B cell (primary cell): ENCODE measurements at regions not wholly inside any gene's neighbourhood (a gene's known extent, or its start where the extent isn't known, plus 50 kb on each side); places are given as distances from the start of the nearest gene placed in this dataset.

Experiments used
- ATAC-seq: fragments of 200-7000 bp; cut with Tn5 transposase; one replicate; pipeline ENCODE4 v1.10.0; 2021; ENCODE audit warnings: low read depth, mild to moderate bottlenecking, moderate number of reproducible peaks, moderate library complexity
- CTCF ChIA-PET: fragments of 350-600 bp; sonication (Branson Sonifier 250); formaldehyde crosslinking; loops from one replicate; lab custom pipeline; 2021; ENCODE audit warnings: antibody characterized with exemption, inconsistent platforms; lab: Charles Lee
- POLR2A ChIA-PET: fragments of 350-600 bp; sonication (Branson Sonifier 250); formaldehyde crosslinking; loops from one replicate; lab custom pipeline; 2021; ENCODE audit warnings: antibody characterized with exemption; lab: Charles Lee
- DNase-seq: peaks from one replicate; pipeline ENCODE4 v3.0.0; 2013
- H2AFZ ChIP-seq: 2 replicates; pipeline ENCODE4 v1.6.1; 2012; ENCODE audit warnings: mild to moderate bottlenecking, low read depth, low read length; ENCODE audit not compliant: insufficient read depth, poor library complexity, severe bottlenecking
- H3K27ac ChIP-seq, 2 donors: 1 replicate in 1 of 2; 2 replicates in 1 of 2; pipeline ENCODE4 v1.5.1; 2012 to 2013; ENCODE audit warnings: low read length in 2 of 2, mild to moderate bottlenecking in 2 of 2, moderate library complexity in 1 of 2
- H3K27me3 ChIP-seq, 4 experiments: fragments of 200-600 bp in 1 of 4; sonication (generic) in 1 of 4; replicated peaks in 1 of 4; 1 replicate in 2 of 4; 2 replicates in 2 of 4; pipeline versions ENCODE4 v1.6.1 to v1.7.0; 2013 to 2016; ENCODE audit warnings: low read length in 3 of 4, mild to moderate bottlenecking in 2 of 4, mixed read lengths in 1 of 4, moderate library complexity in 1 of 4; ENCODE audit not compliant: insufficient read depth in 4 of 4, control insufficient read depth in 3 of 4; ENCODE audit errors: control extremely low read depth in 1 of 4
- H3K36me3 ChIP-seq, 2 experiments: replicated peaks in 1 of 2; 1 replicate in 1 of 2; 2 replicates in 1 of 2; pipeline versions ENCODE4 v1.6.1 to v1.7.1; 2013; ENCODE audit warnings: low read length in 1 of 2; ENCODE audit not compliant: insufficient read depth in 2 of 2, control insufficient read depth in 1 of 2; ENCODE audit errors: control extremely low read depth in 1 of 2, extremely low read depth in 1 of 2
- H3K4me1 ChIP-seq, 2 donors: fragments of 200-600 bp in 1 of 2; sonication (generic) in 1 of 2; 1 replicate in 1 of 2; 2 replicates in 1 of 2; pipeline versions ENCODE4 v1.5.1 to v1.6.1; 2013 to 2017; ENCODE audit warnings: low read length in 2 of 2; ENCODE audit not compliant: control insufficient read depth in 2 of 2, insufficient read depth in 2 of 2
- H3K4me2 ChIP-seq: replicated peaks from 2 replicates; pipeline ENCODE3; 2012; ENCODE audit warnings: mild to moderate bottlenecking, low read depth, low read length; ENCODE audit not compliant: poor library complexity, severe bottlenecking
- H3K4me3 ChIP-seq, 5 experiments: fragments of 200-600 bp in 1 of 5; sonication (generic) in 1 of 5; 1 replicate in 3 of 5; 2 replicates in 2 of 5; pipeline versions ENCODE4 v1.5.1 to v1.7.0; 2011 to 2016; ENCODE audit warnings: low read length in 4 of 5, mild to moderate bottlenecking in 4 of 5, low read depth in 2 of 5, control low read depth in 1 of 5, moderate library complexity in 1 of 5; ENCODE audit not compliant: insufficient read depth in 1 of 5; ENCODE audit errors: control extremely low read depth in 1 of 5, extremely low read depth in 1 of 5
- H3K79me2 ChIP-seq: fragments of 200-600 bp; sonication (generic); one replicate; pipeline ENCODE4 v1.6.0; 2016; ENCODE audit warnings: low read length; ENCODE audit not compliant: control insufficient read depth, insufficient read depth
- H3K9ac ChIP-seq: fragments of 200-600 bp; sonication (generic); 2 replicates; pipeline ENCODE4 v1.6.1; 2017; ENCODE audit warnings: mild to moderate bottlenecking, low read length, moderate library complexity
- H3K9me3 ChIP-seq, 3 donors: one replicate each; pipeline versions ENCODE4 v1.6.1 to v1.7.1; 2013; ENCODE audit warnings: low read length in 2 of 3; ENCODE audit not compliant: control insufficient read depth in 2 of 3, insufficient read depth in 1 of 3; ENCODE audit errors: control extremely low read depth in 1 of 3
- H4K20me1 ChIP-seq: 2 replicates; pipeline ENCODE4 v1.6.0; 2012; ENCODE audit warnings: mild to moderate bottlenecking, low read length; ENCODE audit not compliant: insufficient read depth, control insufficient read depth, poor library complexity, severe bottlenecking
- H3K27ac Mint-ChIP-seq: one replicate; pipeline ENCODE4 v1.8.0; 2021; ENCODE audit warnings: mixed read lengths
- H3K27me3 Mint-ChIP-seq: one replicate; pipeline ENCODE4 v1.8.0; 2021; ENCODE audit warnings: mixed read lengths
- H3K4me1 Mint-ChIP-seq: one replicate; pipeline ENCODE4 v1.8.0; 2021; ENCODE audit warnings: mixed read lengths
- H3K4me3 Mint-ChIP-seq: one replicate; pipeline ENCODE4 v1.8.0; 2021; ENCODE audit warnings: mixed read lengths
- H3K9me3 Mint-ChIP-seq: one replicate; pipeline ENCODE4 v1.8.0; 2022; ENCODE audit warnings: mixed read lengths; ENCODE audit not compliant: insufficient read depth
- CTCF ChIP-seq: fragments of 200-600 bp; IDR thresholded peaks from one replicate; pipeline ENCODE4 v1.8.0; 2022; ENCODE audit warnings: antibody characterized with exemption, mild to moderate bottlenecking
- EZH2 ChIP-seq: IDR thresholded peaks from 2 replicates; pipeline ENCODE4 v1.6.1; 2012; ENCODE audit warnings: borderline replicate concordance, low read depth, mild to moderate bottlenecking, moderate library complexity, low read length; ENCODE audit not compliant: insufficient read depth, poor library complexity, severe bottlenecking
- WGBS: methylation state at CpG from one replicate; pipeline ENCODE4 v1.1.5; 2013; ENCODE audit warnings: missing lambda C conversion rate; ENCODE audit not compliant: insufficient coverage; 5-methylcytosine and 5-hydroxymethylcytosine counted together
- intact Hi-C: fragments of 100-400 bp; cut with micrococcal nuclease; formaldehyde crosslinking; loops from one replicate; pipeline ENCODE4 v1.10.0; 2022

GRCh38 chr2:221874444-221874843 lies 302.3 kb upstream of the EPHA4 start:
- no peak overlapping the region for H3K27ac Mint-ChIP-seq
- no peak overlapping the region for H3K9ac ChIP-seq
- peaks cover 6% of the 10 kb centered on the region for H3K9me3 Mint-ChIP-seq
- H3K9me3 ChIP-seq, result peaks cover 0 to 12% (median 3%) of the 10 kb centered on the region in 3 donors
- no peak overlapping the region for H3K4me3 ChIP-seq
- no peak overlapping the region for H2AFZ ChIP-seq
- no peaks in the 10 kb centered on the region for H3K79me2 ChIP-seq
- no peaks in the 10 kb centered on the region for H3K27me3 ChIP-seq
- no peaks in the 10 kb centered on the region for H3K27me3 Mint-ChIP-seq
- no peak for ATAC-seq
- no peak overlapping the region for H3K27ac ChIP-seq
- no peaks in the 10 kb centered on the region for H3K4me1 Mint-ChIP-seq
- ChIA-PET CTCF (no interaction called here), POLR2A (no interaction called here)
- no peaks in the 10 kb centered on the region for H3K4me1 ChIP-seq
- DNase-seq, result no peak
- no peak overlapping the region for H3K4me3 Mint-ChIP-seq
- WGBS, result 90% methylated on average over 2 of the region's 2 CpGs
- no peaks in the 10 kb centered on the region for H3K36me3 ChIP-seq
- no peak overlapping the region for H3K4me2 ChIP-seq
- no peaks in the 10 kb centered on the region for H4K20me1 ChIP-seq
- intact Hi-C loops, result no loop called here
- TF ChIP-seq CTCF (no peak), EZH2 (no peak)

- no peak for TF ChIP-seq CTCF
- no peak for TF ChIP-seq EZH2
- Histone ChIP-seq H3K27ac (no peak overlapping the region), H3K79me2 (no peaks in the 10 kb centered on the region), H3K4me2 (no peak overlapping the region), H2AFZ (no peak overlapping the region), H3K9ac (no peak overlapping the region), H3K9me3 (peaks cover 0 to under 1% (median 0%) of the 10 kb centered on the region in 3 donors), H3K4me1 (no peaks in the 10 kb centered on the region), H3K27me3 (no peaks in the 10 kb centered on the region), H3K36me3 (no peaks in the 10 kb centered on the region), H3K4me3 (no peak overlapping the region), H4K20me1 (no peaks in the 10 kb centered on the region)
- intact Hi-C loops, result no loop called here
- no peak overlapping the region for H3K4me3 Mint-ChIP-seq
- H3K9me3 Mint-ChIP-seq, result no peaks in the 10 kb centered on the region
- ChIA-PET CTCF (no interaction called here), POLR2A (no interaction called here)
- no peaks in the 10 kb centered on the region for H3K27me3 Mint-ChIP-seq
- DNase-seq, result no peak
- 17% methylated on average over 1 of the region's 2 CpGs for WGBS
- no peaks in the 10 kb centered on the region for H3K4me1 Mint-ChIP-seq
- no peak for ATAC-seq
- no peak overlapping the region for H3K27ac Mint-ChIP-seq
Measured at GRCh38 chr2:221857719-221858118, 285.6 kb upstream of the EPHA4 start.
